GM20000 (cell line): ENCODE measurements at regions not wholly inside any gene's neighbourhood (a gene's known extent, or its start where the extent isn't known, plus 50 kb on each side); places are given as distances from the start of the nearest gene placed in this dataset.

Source experiments
- DNase-seq: peaks from one replicate; pipeline ENCODE4 v3.0.0; 2012; ENCODE audit warnings: low spot score
- TF ChIP-seq, protein P1 (sequence below): IDR thresholded peaks from 2 replicates; pipeline ENCODE4 v1.5.1; 2012; ENCODE audit warnings: mild to moderate bottlenecking, control low read depth; ENCODE audit errors: extremely low read depth, missing control alignments

DNA sequence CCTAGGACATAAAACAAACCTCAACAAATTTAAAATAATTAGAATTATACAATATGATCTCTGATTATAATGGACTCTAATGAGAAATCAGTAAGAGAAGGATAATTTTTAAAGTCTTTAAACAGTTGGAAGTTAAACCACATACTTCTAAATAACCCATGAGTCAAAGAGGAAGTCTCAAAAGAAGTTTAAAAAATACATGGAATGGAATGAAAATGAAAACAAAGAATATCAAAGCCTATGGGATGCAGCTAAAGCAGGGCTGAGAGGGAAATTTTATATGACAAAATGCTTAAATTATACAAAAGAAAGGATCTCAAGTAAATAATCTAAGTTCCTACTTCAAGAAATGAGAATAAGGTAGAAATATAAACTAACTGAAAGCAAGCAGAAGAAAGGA, 460.5 kb downstream of the RPS24 start:
- DNase-seq, result no peak
- TF ChIP-seq, protein P1, sequence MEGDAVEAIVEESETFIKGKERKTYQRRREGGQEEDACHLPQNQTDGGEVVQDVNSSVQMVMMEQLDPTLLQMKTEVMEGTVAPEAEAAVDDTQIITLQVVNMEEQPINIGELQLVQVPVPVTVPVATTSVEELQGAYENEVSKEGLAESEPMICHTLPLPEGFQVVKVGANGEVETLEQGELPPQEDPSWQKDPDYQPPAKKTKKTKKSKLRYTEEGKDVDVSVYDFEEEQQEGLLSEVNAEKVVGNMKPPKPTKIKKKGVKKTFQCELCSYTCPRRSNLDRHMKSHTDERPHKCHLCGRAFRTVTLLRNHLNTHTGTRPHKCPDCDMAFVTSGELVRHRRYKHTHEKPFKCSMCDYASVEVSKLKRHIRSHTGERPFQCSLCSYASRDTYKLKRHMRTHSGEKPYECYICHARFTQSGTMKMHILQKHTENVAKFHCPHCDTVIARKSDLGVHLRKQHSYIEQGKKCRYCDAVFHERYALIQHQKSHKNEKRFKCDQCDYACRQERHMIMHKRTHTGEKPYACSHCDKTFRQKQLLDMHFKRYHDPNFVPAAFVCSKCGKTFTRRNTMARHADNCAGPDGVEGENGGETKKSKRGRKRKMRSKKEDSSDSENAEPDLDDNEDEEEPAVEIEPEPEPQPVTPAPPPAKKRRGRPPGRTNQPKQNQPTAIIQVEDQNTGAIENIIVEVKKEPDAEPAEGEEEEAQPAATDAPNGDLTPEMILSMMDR, result no peak

DNA sequence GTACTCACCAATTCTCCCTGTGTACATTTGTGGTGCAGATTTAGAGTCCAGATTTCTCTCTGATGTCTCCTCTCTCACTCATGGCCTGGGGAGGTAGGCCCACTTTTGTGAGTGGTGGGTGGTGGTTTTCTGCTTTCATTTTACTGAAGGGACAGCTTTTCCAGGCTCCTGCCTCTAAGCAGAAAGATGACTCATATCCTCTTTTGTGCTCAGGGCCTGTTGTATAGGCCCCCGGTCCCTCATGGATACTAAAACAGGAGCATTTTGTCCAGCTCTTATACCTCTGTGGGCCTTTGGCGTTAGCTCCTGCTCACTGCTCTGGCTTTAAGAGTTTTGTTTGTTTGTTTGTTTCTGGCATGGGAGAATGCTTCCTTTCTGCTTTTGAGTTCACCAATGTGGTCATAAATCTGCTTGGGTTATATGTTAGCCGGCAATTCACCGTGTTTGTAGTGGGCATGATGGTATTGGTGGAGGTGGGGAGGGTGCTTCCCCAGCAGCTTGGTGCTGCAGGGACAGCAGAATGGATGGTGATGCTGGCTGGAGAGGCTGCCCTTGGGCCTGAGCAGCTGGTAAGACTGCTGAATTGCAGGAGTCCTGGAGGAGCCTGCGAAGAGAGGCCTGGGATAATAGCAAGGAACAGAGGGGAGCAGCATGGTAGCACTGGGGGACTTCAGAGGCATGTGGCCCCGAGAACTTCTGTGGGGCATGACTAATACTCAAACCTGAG, 468.7 kb downstream of the RPS24 start:
- TF ChIP-seq, protein P1, result no peak
- no peak for DNase-seq

DNA sequence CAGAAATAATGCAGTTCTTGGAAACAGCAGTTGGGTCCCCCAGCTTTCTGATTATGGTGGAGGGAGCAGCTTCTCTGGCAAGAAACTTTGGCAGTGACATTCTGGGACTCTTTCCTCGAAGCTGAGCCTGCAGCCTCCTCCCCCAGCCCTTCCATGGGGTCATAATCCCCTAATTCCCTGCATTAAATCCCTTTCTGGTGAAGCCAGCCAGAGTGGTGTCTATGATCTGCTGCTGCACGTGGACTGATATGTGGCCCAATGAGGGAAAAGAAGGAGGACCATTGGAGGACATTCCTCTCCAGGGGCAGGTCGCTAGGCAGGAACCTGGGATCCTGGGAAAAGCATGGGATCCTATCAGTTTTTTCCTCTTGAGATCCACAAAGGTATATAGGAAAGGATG, 470.5 kb downstream of the RPS24 start:
- DNase-seq, result no peak
- TF ChIP-seq, protein P1, result no peak

DNA sequence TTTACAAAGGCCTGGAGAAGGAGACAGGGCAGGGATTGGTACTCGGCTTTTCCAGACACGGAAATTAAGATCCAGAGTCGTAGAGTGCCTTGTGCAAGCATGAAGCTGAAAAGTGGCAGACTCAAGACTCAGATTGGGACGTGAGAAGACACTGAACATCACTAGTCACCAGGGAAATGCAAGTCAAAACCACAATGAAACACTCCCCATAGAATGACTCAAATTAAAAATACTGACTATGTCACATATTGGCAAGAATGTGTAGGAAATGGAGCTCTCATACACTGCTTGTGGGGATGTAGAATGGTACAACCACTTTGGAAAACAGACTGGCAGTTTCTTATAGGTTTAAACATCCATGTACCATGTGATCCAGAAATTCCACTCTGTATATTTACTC, 472.0 kb downstream of the RPS24 start:
- TF ChIP-seq, protein P1, result no peak
- no peak for DNase-seq

DNA sequence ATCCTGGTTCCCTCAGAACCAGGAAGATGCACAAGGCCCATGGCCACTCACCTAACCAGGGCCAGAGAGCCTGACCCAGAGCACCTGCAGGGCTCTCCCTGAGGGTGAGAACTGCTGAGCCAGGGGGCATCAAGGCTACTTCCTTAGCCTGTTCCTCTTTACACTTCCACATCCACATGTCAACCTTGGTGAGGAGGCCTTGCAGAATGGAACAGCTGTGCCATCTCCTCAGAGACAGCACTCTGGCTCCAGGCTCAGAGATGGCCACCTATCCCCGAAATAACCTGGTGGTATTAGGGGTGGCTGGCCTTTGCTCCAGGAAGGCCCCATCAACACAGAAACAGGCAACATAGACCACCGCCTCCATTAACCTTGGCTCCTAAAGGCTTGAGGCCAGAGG, 473.0 kb downstream of the RPS24 start:
- no peak for DNase-seq
- TF ChIP-seq, protein P1, result no peak

DNA sequence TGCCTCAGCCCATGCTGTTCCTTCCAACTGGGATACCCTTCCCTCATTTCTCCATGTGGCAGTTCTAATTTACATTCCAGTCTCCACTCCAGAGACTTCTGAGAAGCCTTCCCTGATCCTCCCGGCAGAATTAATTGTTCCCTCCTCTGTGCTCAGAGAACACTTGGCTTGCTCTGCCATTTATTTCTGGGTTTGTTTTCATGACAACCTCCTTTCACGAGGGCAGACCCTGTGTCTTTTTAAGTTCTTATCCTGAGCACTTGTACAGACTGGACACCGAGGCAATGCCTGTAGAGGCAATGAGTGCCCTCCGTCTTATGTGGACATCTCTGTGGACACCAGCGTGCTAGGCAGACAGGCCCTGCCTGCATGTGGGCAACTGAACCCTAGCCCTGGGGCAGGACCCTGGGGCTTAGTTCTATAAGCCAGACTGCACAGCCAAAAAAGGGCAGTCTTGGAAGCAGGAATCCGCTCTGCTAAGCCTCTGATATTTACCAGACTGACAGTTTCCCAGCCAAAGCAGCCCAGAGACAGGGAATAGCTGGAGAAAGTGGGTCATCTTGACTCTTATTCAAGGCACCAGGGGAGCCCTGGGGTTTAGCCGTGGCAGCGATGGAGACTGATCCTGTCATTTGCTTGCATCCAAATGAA, 474.0 kb downstream of the RPS24 start:
- TF ChIP-seq, protein P1, result no peak
- DNase-seq, result no peak

DNA sequence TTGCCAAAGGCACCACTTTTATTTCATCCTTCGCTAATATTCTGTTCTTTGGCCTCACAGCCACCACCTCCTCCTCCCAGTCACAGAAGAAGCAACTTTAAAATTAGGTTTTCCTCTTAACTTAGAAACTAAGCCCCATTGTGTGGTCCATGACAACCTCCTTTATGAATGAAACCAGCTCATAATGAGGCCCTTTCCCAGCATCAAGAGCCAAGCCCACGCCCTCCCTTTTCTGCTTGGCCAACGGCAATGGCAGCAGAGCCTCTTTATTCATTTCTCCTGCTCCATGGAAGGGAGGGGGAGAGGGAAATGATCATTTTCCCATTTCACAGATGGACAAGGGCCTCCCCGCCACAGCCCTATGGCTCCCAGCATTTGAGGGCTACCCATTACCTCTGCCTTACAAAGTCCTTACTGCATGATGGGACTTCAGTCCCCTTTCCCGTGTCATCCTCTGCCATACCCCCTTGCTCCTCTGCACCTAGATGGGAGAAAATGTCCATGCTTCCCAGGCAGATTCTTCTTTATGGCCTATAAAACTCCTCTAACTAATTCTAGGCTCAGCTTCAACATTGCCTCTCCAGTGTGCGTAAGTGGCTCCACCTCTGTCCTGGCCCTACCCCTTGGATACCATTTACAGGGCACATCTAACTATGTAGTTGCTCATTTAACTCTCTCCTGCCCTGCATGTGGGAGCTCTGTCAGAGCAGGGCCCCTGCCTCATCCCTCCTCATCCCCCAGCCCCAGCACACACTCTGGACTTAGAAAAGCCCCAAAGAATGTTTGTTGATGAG, 475.5 kb downstream of the RPS24 start:
- DNase-seq, result no peak
- TF ChIP-seq, protein P1, result no peak
